ENCODE measurements at regions not wholly inside any gene's neighbourhood (a gene's known extent, or its start where the extent isn't known, plus 50 kb on each side); places are given as distances from the start of the nearest gene placed in this dataset.

DNA sequence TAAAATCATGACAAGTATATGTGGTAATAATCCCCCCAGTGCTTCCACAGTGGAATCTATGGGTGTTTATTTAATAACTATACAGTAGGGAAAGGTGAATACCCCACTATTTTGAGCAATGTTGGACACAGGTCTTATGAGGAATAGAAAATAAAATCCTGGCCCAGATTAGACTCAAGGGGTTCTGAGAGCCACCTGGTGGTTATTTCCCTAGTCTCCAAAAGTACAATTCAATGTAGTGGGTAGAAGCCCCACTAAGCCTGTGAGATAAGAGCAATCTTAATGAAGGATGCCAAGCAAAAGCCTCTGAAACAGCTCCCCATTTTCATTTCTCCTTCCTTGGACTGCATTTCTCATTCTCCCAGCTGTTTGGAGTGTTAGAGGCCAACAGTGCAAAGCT lies 328.2 kb upstream of the NR3C2 start:
- no peak overlapping the region for H3K4me3 ChIP-seq (ENCODE audit: low read length in 3 of 3)
- H3K9me3 ChIP-seq (ENCODE audit: control insufficient read depth in 2 of 3, insufficient read depth in 1 of 3, low read length in 3 of 3), result no peaks in the 10 kb centered on the region
- intact Hi-C loops (cut with DNase I), result no loop called here
- FAIRE-seq, result no peak
- H3K9ac ChIP-seq (ENCODE audit: low read length in 3 of 3), result no peak overlapping the region
- TF ChIP-seq, protein P1, sequence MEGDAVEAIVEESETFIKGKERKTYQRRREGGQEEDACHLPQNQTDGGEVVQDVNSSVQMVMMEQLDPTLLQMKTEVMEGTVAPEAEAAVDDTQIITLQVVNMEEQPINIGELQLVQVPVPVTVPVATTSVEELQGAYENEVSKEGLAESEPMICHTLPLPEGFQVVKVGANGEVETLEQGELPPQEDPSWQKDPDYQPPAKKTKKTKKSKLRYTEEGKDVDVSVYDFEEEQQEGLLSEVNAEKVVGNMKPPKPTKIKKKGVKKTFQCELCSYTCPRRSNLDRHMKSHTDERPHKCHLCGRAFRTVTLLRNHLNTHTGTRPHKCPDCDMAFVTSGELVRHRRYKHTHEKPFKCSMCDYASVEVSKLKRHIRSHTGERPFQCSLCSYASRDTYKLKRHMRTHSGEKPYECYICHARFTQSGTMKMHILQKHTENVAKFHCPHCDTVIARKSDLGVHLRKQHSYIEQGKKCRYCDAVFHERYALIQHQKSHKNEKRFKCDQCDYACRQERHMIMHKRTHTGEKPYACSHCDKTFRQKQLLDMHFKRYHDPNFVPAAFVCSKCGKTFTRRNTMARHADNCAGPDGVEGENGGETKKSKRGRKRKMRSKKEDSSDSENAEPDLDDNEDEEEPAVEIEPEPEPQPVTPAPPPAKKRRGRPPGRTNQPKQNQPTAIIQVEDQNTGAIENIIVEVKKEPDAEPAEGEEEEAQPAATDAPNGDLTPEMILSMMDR (IDR thresholded peaks at IDR 0.05; ENCODE audit: borderline replicate concordance, extremely low read depth, insufficient read depth), result no peak
- no peaks in the 10 kb centered on the region for H3K4me1 ChIP-seq (ENCODE audit: control insufficient read depth in 2 of 3, insufficient read depth in 2 of 3, low read depth in 1 of 3, low read length in 3 of 3)
- DNase-seq, result no peak
- H3K36me3 ChIP-seq (ENCODE audit: control insufficient read depth in 2 of 3, insufficient read depth in 3 of 3, low read length in 3 of 3), result no peaks in the 10 kb centered on the region
- no peaks in the 10 kb centered on the region for H3K27me3 ChIP-seq (ENCODE audit: control insufficient read depth, insufficient read depth, low read length)
- no peak overlapping the region for H3K27ac ChIP-seq (ENCODE audit: low read depth in 2 of 2, low read length in 2 of 2)

DNA sequence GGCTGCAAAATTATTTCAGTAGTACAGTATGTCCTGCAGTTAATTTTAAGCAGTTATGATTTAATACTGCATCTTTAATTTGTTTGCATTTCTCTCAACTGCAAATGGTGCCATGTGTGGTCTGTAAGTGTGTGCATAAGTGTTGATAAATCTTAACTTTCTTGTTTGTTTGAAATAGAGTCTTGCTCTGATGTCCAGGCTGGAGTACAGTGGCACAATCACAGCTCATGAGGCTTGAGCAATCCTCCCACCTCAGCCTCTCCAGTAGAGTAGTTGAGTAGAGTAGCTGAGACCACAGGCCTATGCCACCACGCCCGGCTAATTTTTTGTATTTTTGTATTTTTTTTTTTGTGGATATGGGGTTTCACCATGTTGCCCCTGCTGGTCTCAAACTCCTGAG lies 322.5 kb upstream of the NR3C2 start:
- intact Hi-C loops (cut with DNase I), result no loop called here
- TF ChIP-seq, protein P1 (IDR thresholded peaks at IDR 0.05; ENCODE audit: borderline replicate concordance, extremely low read depth, insufficient read depth), result no peak
- no peaks in the 10 kb centered on the region for H3K4me1 ChIP-seq (ENCODE audit: control insufficient read depth in 2 of 3, insufficient read depth in 2 of 3, low read depth in 1 of 3, low read length in 3 of 3)
- no peaks in the 10 kb centered on the region for H3K9me3 ChIP-seq (ENCODE audit: control insufficient read depth in 2 of 3, insufficient read depth in 1 of 3, low read length in 3 of 3)
- H3K36me3 ChIP-seq (ENCODE audit: control insufficient read depth in 2 of 3, insufficient read depth in 3 of 3, low read length in 3 of 3), result no peaks in the 10 kb centered on the region
- no peaks in the 10 kb centered on the region for H3K27me3 ChIP-seq (ENCODE audit: control insufficient read depth, insufficient read depth, low read length)
- no peak for FAIRE-seq
- no peak overlapping the region for H3K4me3 ChIP-seq (ENCODE audit: low read length in 3 of 3)
- no peak overlapping the region for H3K9ac ChIP-seq (ENCODE audit: low read length in 3 of 3)
- DNase-seq, result no peak
- H3K27ac ChIP-seq (ENCODE audit: low read depth in 2 of 2, low read length in 2 of 2), result no peak overlapping the region

DNA sequence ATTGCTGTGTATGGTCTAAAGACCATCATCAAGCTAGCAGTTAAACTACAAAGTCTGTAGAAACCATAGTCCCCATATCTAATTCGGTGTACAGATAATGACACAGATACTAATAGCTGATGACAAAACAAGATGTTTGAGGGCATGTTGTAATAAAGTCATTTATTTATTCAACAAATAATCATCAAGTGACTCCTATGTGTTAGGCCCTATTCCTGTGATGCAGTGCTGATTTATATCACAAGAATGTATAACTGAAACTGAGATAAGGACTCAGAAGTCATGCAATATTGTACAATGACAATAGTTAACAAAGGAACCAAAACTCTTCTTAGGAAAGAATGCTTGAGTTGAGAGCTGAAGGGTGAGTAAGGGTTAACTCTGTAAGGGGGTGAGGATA lies 315.0 kb upstream of the NR3C2 start:
- no peaks in the 10 kb centered on the region for H3K36me3 ChIP-seq (ENCODE audit: control insufficient read depth in 2 of 3, insufficient read depth in 3 of 3, low read length in 3 of 3)
- DNase-seq, result no peak
- H3K4me1 ChIP-seq (ENCODE audit: control insufficient read depth in 2 of 3, insufficient read depth in 2 of 3, low read depth in 1 of 3, low read length in 3 of 3), result no peaks in the 10 kb centered on the region
- no peaks in the 10 kb centered on the region for H3K27me3 ChIP-seq (ENCODE audit: control insufficient read depth, insufficient read depth, low read length)
- no peak overlapping the region for H3K4me3 ChIP-seq (ENCODE audit: low read length in 3 of 3)
- TF ChIP-seq, protein P1 (IDR thresholded peaks at IDR 0.05; ENCODE audit: borderline replicate concordance, extremely low read depth, insufficient read depth), result no peak
- H3K27ac ChIP-seq (ENCODE audit: low read depth in 2 of 2, low read length in 2 of 2), result no peak overlapping the region
- FAIRE-seq, result no peak
- intact Hi-C loops (cut with DNase I), result no loop called here
- H3K9ac ChIP-seq (ENCODE audit: low read length in 3 of 3), result no peak overlapping the region
- no peaks in the 10 kb centered on the region for H3K9me3 ChIP-seq (ENCODE audit: control insufficient read depth in 2 of 3, insufficient read depth in 1 of 3, low read length in 3 of 3)

DNA sequence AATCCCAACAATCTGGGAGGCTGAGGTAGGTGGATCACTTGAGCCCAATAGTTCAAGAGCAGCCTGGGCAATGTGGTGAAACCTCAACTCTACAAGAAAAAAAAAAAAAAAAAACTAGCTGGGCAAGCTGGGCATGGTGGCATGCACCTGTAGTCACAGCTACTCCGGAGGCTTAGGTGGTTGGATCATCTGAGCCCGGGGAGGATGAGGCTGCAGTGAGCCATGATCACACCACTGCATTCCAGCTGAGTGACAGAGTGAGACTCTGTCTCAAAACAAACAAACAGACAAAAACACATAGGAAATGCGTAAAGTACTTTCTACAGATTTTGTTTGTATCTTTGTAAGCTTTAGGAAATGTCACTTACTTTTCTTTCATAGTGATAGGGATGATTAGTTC lies 307.2 kb upstream of the NR3C2 start:
- H3K4me1 ChIP-seq (ENCODE audit: control insufficient read depth in 2 of 3, insufficient read depth in 2 of 3, low read depth in 1 of 3, low read length in 3 of 3), result no peaks in the 10 kb centered on the region
- H3K9me3 ChIP-seq (ENCODE audit: control insufficient read depth in 2 of 3, insufficient read depth in 1 of 3, low read length in 3 of 3), result no peaks in the 10 kb centered on the region
- H3K27ac ChIP-seq (ENCODE audit: low read depth in 2 of 2, low read length in 2 of 2), result no peak overlapping the region
- intact Hi-C loops (cut with DNase I), result no loop called here
- no peak overlapping the region for H3K4me3 ChIP-seq (ENCODE audit: low read length in 3 of 3)
- no peaks in the 10 kb centered on the region for H3K36me3 ChIP-seq (ENCODE audit: control insufficient read depth in 2 of 3, insufficient read depth in 3 of 3, low read length in 3 of 3)
- no peak for DNase-seq
- FAIRE-seq, result no peak
- H3K9ac ChIP-seq (ENCODE audit: low read length in 3 of 3), result no peak overlapping the region
- TF ChIP-seq, protein P1 (IDR thresholded peaks at IDR 0.05; ENCODE audit: borderline replicate concordance, extremely low read depth, insufficient read depth), result no peak
- H3K27me3 ChIP-seq (ENCODE audit: control insufficient read depth, insufficient read depth, low read length), result no peaks in the 10 kb centered on the region
